ENCODE measurements at regions not wholly inside any gene's neighbourhood (a gene's known extent, or its start where the extent isn't known, plus 50 kb on each side); places are given as distances from the start of the nearest gene placed in this dataset.

GRCh38 chr19:28046932-28047331 is 1166.0 kb downstream of the UQCRFS1 start:
- TF ChIP-seq CTCF (conservative IDR thresholded peaks at IDR 0.05) (no peak), EZH2 (IDR thresholded peaks at IDR 0.05; ENCODE audit: low read depth) (no peak)

All from PC-9 (cell line).